Uterus (tissue), 3 donors: ENCODE measurements at regions not wholly inside any gene's neighbourhood (a gene's known extent, or its start where the extent isn't known, plus 50 kb on each side); places are given as distances from the start of the nearest gene placed in this dataset. TPM values are rescaled to one million over a fixed set of nuclear protein-coding genes. Genes with fewer than 3 reads are reported as not detected.
A peak's percentile ranks its signal among the peaks of the same experiment; 100 is the strongest.

Source experiments
- DNase-seq, 2 donors: peaks; one replicate each; pipeline ENCODE4 v3.0.0-alpha.2; 2019 to 2020
- H3K27ac ChIP-seq, 2 donors: fragments of 200-600 bp; sonication (generic); 1 replicate in 1 of 2; 2 replicates in 1 of 2; pipeline ENCODE4 v1.5.1; 2016 to 2018
- H3K27me3 ChIP-seq, 2 donors: fragments of 200-600 bp; sonication (generic); one replicate each; pipeline ENCODE4 v1.5.1; 2018 to 2019; ENCODE audit warnings: control low read depth in 1 of 2
- H3K36me3 ChIP-seq, 2 donors: fragments of 200-600 bp; sonication (generic); one replicate each; pipeline ENCODE4 v1.5.1; 2019; ENCODE audit warnings: control low read depth in 1 of 2
- H3K4me1 ChIP-seq, 2 donors: fragments of 200-600 bp; sonication (generic); one replicate each; pipeline ENCODE4 v1.5.1; 2018 to 2019; ENCODE audit warnings: control low read depth in 1 of 2
- H3K4me3 ChIP-seq, 2 donors: fragments of 200-600 bp; sonication (generic); 1 replicate in 1 of 2; 2 replicates in 1 of 2; pipeline ENCODE4 v1.5.1; 2018 to 2019; ENCODE audit warnings: mild to moderate bottlenecking in 1 of 2
- H3K9me3 ChIP-seq, 2 donors: fragments of 200-600 bp; sonication (generic); one replicate each; pipeline ENCODE4 v1.5.1; 2019; ENCODE audit warnings: control low read depth in 1 of 2
- CTCF ChIP-seq, 4 experiments: fragments of 200-600 bp in 2 of 4; fragments of 450-650 bp in 2 of 4; sonication (generic) in 2 of 4; IDR thresholded peaks; one replicate each; pipeline ENCODE4 v1.5.1; 2016 to 2019; ENCODE audit warnings: antibody characterized with exemption in 4 of 4, mild to moderate bottlenecking in 2 of 4, moderate library complexity in 1 of 4
- POLR2A ChIP-seq, 2 donors: fragments of 450-650 bp; IDR thresholded peaks; one replicate each; pipeline ENCODE4 v1.6.1; 2016; ENCODE audit warnings: antibody characterized with exemption in 2 of 2, mild to moderate bottlenecking in 1 of 2, moderate library complexity in 1 of 2
- intact Hi-C: fragments of 100-400 bp; cut with DNase I; formaldehyde crosslinking; loops from one replicate; pipeline ENCODE4 v1.15.1; 2023; ENCODE audit warnings: low total_unique reads
- small RNA-seq: library from RNA; depleted of rRNA; stranded (forward); fragments of <200 nt; gene quantifications from one replicate; pipeline ENCODE3, GENCODE V24; 2016
- donor health status: DM: yes; HTN: yes; CAD: no.

GRCh38 chr20:52247548-52247947, 56.0 kb upstream of the ZFP64 start:
- no peak for TF ChIP-seq POLR2A (IDR thresholded peaks at IDR 0.05)
- no peak for TF ChIP-seq CTCF (IDR thresholded peaks at IDR 0.05)
- no peaks in the 10 kb centered on the region for H3K4me1 ChIP-seq
- H3K4me3 ChIP-seq = no peak overlapping the region
- intact Hi-C loops = no loop called here
- H3K9me3 ChIP-seq = no peaks in the 10 kb centered on the region
- H3K36me3 ChIP-seq = no peaks in the 10 kb centered on the region
- no peaks in the 10 kb centered on the region for H3K27me3 ChIP-seq
- no peak overlapping the region for H3K27ac ChIP-seq
- no peak for DNase-seq

- Histone ChIP-seq H3K27me3 (no peaks in the 10 kb centered on the region), H3K4me1 (no peaks in the 10 kb centered on the region), H3K36me3 (no peaks in the 10 kb centered on the region), H3K9me3 (no peaks in the 10 kb centered on the region), H3K4me3 (no peak overlapping the region), H3K27ac (no peak overlapping the region)
- intact Hi-C loops = no loop called here
- TF ChIP-seq CTCF (IDR thresholded peaks at IDR 0.05) = no peak
- no peak for TF ChIP-seq POLR2A (IDR thresholded peaks at IDR 0.05)
- no peak for DNase-seq
Measured at GRCh38 chr20:52246366-52246765, 54.8 kb upstream of the ZFP64 start.

GRCh38 chr20:52244702-52245101, 53.1 kb upstream of the ZFP64 start:
- no peaks in the 10 kb centered on the region for H3K36me3 ChIP-seq
- H3K4me3 ChIP-seq = no peak overlapping the region
- no peaks in the 10 kb centered on the region for H3K9me3 ChIP-seq
- TF ChIP-seq POLR2A (IDR thresholded peaks at IDR 0.05) = no peak
- no peak for TF ChIP-seq CTCF (IDR thresholded peaks at IDR 0.05)
- intact Hi-C loops = no loop called here
- no peak for DNase-seq
- no peaks in the 10 kb centered on the region for H3K27me3 ChIP-seq
- H3K27ac ChIP-seq = no peak overlapping the region
- no peaks in the 10 kb centered on the region for H3K4me1 ChIP-seq

GRCh38 chr20:52242237-52243230, 51.0 kb upstream of the ZFP64 start:
- peak; percentile 7 to 64 (median 30) for TF ChIP-seq CTCF (IDR thresholded peaks at IDR 0.05)
- no peak for TF ChIP-seq POLR2A (IDR thresholded peaks at IDR 0.05)
- H3K4me1 ChIP-seq = no peaks in the 10 kb centered on the region
- H3K27me3 ChIP-seq = no peaks in the 10 kb centered on the region
- no peak for DNase-seq
- H3K4me3 ChIP-seq = no peak overlapping the region
- intact Hi-C loops = no loop called here
- H3K9me3 ChIP-seq = no peaks in the 10 kb centered on the region
- no peaks in the 10 kb centered on the region for H3K36me3 ChIP-seq
- H3K27ac ChIP-seq = no peak overlapping the region

Small RNAs in the stretch of these regions (small RNA-seq; reads per million reads assigned to genes)
- gene RF02271 (not detected), gene RPL36P1 (not detected)
